Body of pancreas (tissue), 4 donors: ENCODE measurements at regions not wholly inside any gene's neighbourhood (a gene's known extent, or its start where the extent isn't known, plus 50 kb on each side); places are given as distances from the start of the nearest gene placed in this dataset.

Experiments
- ATAC-seq: fragments of 150-250 bp; one replicate; pipeline ENCODE4 v1.9.1; 2016
- DNase-seq, 4 donors: peaks; one replicate each; pipeline ENCODE4 v3.0.0-alpha.2; 2019
- H3K27ac ChIP-seq, 4 donors: fragments of 200-600 bp; sonication (generic); 1 replicate in 3 of 4; 2 replicates in 1 of 4; pipeline versions ENCODE4 v1.5.1 to v1.6.1; 2016 to 2019; ENCODE audit warnings: mild to moderate bottlenecking in 1 of 4, mixed read lengths in 1 of 4, moderate library complexity in 1 of 4
- H3K27me3 ChIP-seq, 2 donors: fragments of 200-600 bp; sonication (generic); one replicate each; pipeline ENCODE4 v1.6.0; 2016; ENCODE audit warnings: mild to moderate bottlenecking in 1 of 2
- H3K36me3 ChIP-seq, 2 donors: fragments of 200-600 bp; sonication (generic); replicated peaks in 1 of 2; 2 replicates each; pipeline ENCODE4 v1.5.1; 2016; ENCODE audit warnings: low read depth in 2 of 2; ENCODE audit not compliant: insufficient read depth in 1 of 2
- H3K4me1 ChIP-seq: fragments of 200-600 bp; sonication (generic); one replicate; pipeline ENCODE4 v1.6.0; 2016
- H3K4me3 ChIP-seq, 2 donors: fragments of 200-600 bp; sonication (generic); 1 replicate in 1 of 2; 2 replicates in 1 of 2; pipeline ENCODE4 v1.5.1; 2016 to 2019
- H3K9me3 ChIP-seq, 3 donors: fragments of 200-600 bp; sonication (generic); 1 replicate in 2 of 3; 2 replicates in 1 of 3; pipeline ENCODE4 v1.5.1; 2016
- POLR2A ChIP-seq, 3 donors: fragments of 450-650 bp; IDR thresholded peaks; one replicate each; pipeline ENCODE4 v1.6.1; 2016; ENCODE audit warnings: antibody characterized with exemption in 3 of 3, mild to moderate bottlenecking in 2 of 3
- WGBS, 2 donors: methylation state at CpG; one replicate each; pipeline ENCODE4 v1.1.5; 2017; 5-methylcytosine and 5-hydroxymethylcytosine counted together
- intact Hi-C: fragments of 100-400 bp; cut with DNase I; formaldehyde crosslinking; loops from one replicate; pipeline ENCODE4 v1.15.1; 2023
- TF ChIP-seq, protein P1 (sequence below), 7 experiments: fragments of 450-650 bp in 4 of 7; fragments of 200-600 bp in 3 of 7; sonication (generic) in 3 of 7; IDR thresholded peaks; one replicate each; pipeline ENCODE4 v1.5.1; 2016 to 2019; ENCODE audit warnings: antibody characterized with exemption in 7 of 7

DNA sequence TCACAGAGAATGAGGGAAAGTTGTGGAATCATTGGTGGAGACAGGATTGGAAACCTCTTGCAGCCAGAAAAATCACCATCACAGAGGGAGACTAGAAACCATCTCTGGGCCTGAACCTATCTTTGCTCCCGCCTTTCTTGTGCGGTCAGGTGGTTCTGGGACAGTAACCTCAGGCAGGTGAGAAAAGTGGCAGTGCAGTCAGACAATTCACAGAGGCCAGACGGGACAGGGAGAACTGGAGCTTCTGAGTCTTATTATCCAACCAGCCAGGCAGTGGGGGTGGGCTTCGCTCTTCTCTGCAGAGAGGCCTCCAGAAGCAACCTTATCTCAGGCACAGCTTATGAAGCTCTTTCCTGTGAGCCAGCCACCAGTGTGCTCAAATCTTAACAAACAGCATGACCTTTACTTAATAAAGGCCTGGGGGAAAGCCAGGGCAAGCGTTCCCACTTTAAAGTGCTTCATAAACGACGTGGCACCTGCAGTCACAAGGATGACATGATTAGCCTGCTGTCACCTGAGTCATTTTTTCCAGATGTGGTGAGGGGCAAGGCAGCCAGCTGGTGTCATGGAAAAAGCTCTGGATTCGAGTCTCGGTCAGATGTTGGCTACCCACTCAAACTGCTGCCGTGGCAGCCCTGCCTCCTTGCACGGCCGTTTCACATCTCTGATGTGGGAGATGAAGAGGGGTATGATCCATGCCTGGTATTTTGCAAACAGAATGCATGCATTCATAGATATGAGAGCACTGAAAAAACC, 109.7 kb downstream of the B3GNT2 start:
- intact Hi-C loops: no loop called here
- TF ChIP-seq, protein P1, sequence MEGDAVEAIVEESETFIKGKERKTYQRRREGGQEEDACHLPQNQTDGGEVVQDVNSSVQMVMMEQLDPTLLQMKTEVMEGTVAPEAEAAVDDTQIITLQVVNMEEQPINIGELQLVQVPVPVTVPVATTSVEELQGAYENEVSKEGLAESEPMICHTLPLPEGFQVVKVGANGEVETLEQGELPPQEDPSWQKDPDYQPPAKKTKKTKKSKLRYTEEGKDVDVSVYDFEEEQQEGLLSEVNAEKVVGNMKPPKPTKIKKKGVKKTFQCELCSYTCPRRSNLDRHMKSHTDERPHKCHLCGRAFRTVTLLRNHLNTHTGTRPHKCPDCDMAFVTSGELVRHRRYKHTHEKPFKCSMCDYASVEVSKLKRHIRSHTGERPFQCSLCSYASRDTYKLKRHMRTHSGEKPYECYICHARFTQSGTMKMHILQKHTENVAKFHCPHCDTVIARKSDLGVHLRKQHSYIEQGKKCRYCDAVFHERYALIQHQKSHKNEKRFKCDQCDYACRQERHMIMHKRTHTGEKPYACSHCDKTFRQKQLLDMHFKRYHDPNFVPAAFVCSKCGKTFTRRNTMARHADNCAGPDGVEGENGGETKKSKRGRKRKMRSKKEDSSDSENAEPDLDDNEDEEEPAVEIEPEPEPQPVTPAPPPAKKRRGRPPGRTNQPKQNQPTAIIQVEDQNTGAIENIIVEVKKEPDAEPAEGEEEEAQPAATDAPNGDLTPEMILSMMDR (IDR thresholded peaks at IDR 0.05): no peak
- no peak for TF ChIP-seq POLR2A (IDR thresholded peaks at IDR 0.05)
- ATAC-seq (no peak), DNase-seq (no peak)
- Histone ChIP-seq H3K27me3 (no peaks in the 10 kb centered on the region), H3K4me1 (peaks cover 20% of the 10 kb centered on the region), H3K9me3 (no peaks in the 10 kb centered on the region), H3K36me3 (no peaks in the 10 kb centered on the region), H3K27ac (peak overlapping the region in 1 of 4 donors; percentile 44), H3K4me3 (no peak overlapping the region)
- WGBS, 2 donors: 82 to 87% methylated on average over 12 of the region's 12 CpGs

DNA sequence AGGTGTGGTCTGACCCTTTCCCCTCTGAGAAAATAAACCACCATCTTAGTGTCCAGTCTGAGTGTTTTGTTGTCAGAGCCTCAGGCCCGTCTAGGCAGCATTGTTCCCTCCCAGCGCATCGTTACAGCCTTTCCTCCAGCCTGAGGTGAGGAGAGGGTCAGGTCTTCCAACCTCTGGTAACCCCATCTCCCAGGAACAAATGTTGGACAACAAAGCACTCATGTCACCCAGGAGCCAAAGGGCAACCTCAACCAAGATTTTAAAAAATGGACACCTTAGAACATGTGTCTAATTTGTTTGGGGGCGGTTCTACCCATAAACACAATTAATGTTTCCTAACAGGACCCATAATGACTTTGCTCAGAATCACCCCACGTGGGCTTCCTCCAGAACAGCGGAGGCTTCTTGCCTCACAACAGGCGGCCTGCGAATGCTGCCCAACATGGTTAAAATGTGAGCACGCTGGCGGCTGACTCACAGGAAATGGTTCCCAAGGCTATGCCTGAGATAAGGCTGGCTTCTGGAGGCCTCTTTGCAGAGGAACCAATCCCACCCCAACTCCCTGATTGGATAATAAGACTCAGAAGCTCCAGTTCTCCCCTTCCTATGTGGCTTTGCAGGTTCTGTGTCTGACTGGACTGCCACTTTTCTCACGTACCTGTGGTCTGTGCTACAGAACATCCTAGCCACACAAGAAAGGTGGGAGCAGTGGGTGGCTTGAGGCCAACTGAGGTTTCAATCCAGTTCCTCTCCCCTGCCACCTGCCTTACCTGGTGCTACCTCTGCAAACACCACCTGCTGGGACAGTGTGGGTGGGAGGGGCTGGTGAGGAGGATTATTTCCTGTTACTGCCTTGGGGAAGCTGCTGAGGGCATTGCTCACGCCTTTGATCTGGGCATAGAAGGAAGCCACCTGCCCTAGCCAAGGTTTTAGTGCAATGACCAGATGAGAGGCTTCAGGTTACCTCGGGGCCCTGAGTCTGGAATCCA, 108.8 kb downstream of the B3GNT2 start:
- Histone ChIP-seq H3K27ac (peak overlapping the region in 1 of 4 donors; percentile 44), H3K36me3 (no peaks in the 10 kb centered on the region), H3K4me1 (peaks cover 20% of the 10 kb centered on the region), H3K27me3 (no peaks in the 10 kb centered on the region), H3K9me3 (no peaks in the 10 kb centered on the region), H3K4me3 (no peak overlapping the region)
- WGBS, 2 donors: 66 to 79% methylated on average over 10 to 13 of the region's 13 CpGs
- no peak for TF ChIP-seq POLR2A (IDR thresholded peaks at IDR 0.05)
- TF ChIP-seq, protein P1 (IDR thresholded peaks at IDR 0.05): no peak
- intact Hi-C loops: no loop called here
- DNase-seq: peak in 3 of 4 donors; percentile 43 to 79 (median 62)
- no peak for ATAC-seq

DNA sequence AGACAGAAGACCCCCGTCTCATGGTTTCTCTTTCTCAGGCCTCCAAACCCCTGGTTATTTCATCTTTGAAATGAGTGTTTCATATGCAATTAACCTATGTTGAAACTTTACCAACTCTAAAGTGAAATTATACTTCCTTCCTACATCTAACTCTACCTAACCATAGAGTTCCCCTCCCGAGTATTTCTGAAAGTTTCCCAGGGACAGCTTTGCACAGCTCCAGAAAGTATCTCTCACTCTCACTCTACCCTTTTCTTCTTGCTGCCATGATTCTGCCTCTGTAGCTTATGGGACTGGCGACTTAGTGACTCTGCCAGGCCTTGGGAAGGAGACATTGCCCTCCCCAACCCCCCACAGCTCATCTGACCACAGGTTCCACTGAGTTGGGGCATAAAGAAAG, 107.9 kb downstream of the B3GNT2 start:
- Histone ChIP-seq H3K27me3 (no peaks in the 10 kb centered on the region), H3K9me3 (no peaks in the 10 kb centered on the region), H3K4me1 (peaks cover 20% of the 10 kb centered on the region), H3K27ac (no peak overlapping the region), H3K4me3 (no peak overlapping the region), H3K36me3 (no peaks in the 10 kb centered on the region)
- 58 to 91% methylated on average over 3 of the region's 3 CpGs for WGBS, 2 donors
- no peak for TF ChIP-seq POLR2A (IDR thresholded peaks at IDR 0.05)
- TF ChIP-seq, protein P1 (IDR thresholded peaks at IDR 0.05): no peak
- no peak for ATAC-seq
- DNase-seq: no peak
- intact Hi-C loops: no loop called here

DNA sequence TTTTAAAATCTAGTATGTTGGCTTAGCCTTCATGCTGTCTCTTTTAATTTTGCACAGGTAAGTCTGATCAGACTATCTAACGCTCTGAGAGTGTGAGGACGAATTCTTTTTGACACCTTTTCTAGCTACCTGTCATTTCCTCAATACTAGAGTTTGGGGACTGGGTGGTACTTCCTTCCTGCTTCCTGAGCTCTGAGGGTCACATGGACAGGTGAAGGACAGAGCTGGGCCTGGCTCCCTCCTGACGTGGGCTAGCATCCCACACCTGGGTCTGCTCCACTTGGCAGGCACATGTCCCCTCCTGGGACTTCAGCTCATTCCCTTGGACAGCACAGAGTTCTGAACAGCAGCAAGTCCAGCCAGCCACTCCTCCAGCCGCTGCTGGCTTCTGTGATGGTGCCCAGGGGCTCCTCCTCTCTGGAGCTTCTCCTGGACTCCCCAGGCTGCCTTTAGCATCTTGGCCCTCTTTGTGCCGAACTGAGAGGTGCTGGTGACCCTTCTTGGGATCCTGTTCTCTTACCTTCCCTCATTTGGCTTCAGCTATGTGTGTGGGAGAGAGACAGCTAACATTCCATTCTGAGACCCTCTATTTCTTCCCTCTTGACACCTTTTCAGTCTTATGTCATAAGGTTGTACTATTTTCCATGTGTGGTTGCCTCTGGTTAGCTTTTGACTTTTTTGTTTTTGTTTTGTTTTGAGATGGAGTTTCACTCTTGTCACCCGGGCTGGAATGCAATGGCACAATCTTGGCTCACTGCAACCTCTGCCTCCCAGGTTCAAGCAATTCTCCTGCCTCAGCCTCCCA, 106.9 kb downstream of the B3GNT2 start:
- no peak for DNase-seq
- no peak overlapping the region for H3K27ac ChIP-seq
- intact Hi-C loops: no loop called here
- no peak for ATAC-seq
- H3K4me3 ChIP-seq: no peak overlapping the region
- H3K27me3 ChIP-seq: no peaks in the 10 kb centered on the region
- H3K9me3 ChIP-seq: no peaks in the 10 kb centered on the region
- H3K36me3 ChIP-seq: no peaks in the 10 kb centered on the region
- H3K4me1 ChIP-seq: peaks cover 20% of the 10 kb centered on the region
- 75 to 81% methylated on average over 5 to 6 of the region's 6 CpGs for whole genome bisulfite sequencing, 2 donors
- TF ChIP-seq, protein P1 (IDR thresholded peaks at IDR 0.05): no peak
- TF ChIP-seq POLR2A (IDR thresholded peaks at IDR 0.05): no peak
